ENCODE measurements at regions not wholly inside any gene's neighbourhood (a gene's known extent, or its start where the extent isn't known, plus 50 kb on each side); places are given as distances from the start of the nearest gene placed in this dataset.
A peak's percentile ranks its signal among the peaks of the same experiment; 100 is the strongest.

- Histone ChIP-seq H3K9me3 (ENCODE audit: low read depth, low read length, poor library complexity, severe bottlenecking) (no peaks in the 10 kb centered on the region), H3K27ac (ENCODE audit: low read depth, low read length, poor library complexity, severe bottlenecking) (no peak overlapping the region), H3K27me3 (replicated peaks; ENCODE audit: insufficient read depth, low read depth, low read length, poor library complexity) (no peaks in the 10 kb centered on the region), H3K36me3 (ENCODE audit: insufficient read depth, low read length, poor library complexity, severe bottlenecking) (no peaks in the 10 kb centered on the region), H3K4me1 (ENCODE audit: insufficient read depth, low read length, poor library complexity, severe bottlenecking) (no peaks in the 10 kb centered on the region), H3K4me3 (ENCODE audit: low read depth, low read length, poor library complexity, severe bottlenecking) (no peak overlapping the region)
- TF ChIP-seq, protein P1, sequence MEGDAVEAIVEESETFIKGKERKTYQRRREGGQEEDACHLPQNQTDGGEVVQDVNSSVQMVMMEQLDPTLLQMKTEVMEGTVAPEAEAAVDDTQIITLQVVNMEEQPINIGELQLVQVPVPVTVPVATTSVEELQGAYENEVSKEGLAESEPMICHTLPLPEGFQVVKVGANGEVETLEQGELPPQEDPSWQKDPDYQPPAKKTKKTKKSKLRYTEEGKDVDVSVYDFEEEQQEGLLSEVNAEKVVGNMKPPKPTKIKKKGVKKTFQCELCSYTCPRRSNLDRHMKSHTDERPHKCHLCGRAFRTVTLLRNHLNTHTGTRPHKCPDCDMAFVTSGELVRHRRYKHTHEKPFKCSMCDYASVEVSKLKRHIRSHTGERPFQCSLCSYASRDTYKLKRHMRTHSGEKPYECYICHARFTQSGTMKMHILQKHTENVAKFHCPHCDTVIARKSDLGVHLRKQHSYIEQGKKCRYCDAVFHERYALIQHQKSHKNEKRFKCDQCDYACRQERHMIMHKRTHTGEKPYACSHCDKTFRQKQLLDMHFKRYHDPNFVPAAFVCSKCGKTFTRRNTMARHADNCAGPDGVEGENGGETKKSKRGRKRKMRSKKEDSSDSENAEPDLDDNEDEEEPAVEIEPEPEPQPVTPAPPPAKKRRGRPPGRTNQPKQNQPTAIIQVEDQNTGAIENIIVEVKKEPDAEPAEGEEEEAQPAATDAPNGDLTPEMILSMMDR (conservative IDR thresholded peaks at IDR 0.05; ENCODE audit: low read depth, low read length) = no peak
- TF ChIP-seq EZH2 (IDR thresholded peaks at IDR 0.05; ENCODE audit: borderline replicate concordance, low read depth, low read length, poor library complexity, severe bottlenecking) = no peak
- intact Hi-C loops (cut with micrococcal nuclease; ENCODE audit: unreplicated experiment) = no loop called here
- POLR2A ChIA-PET (ENCODE audit: low non-redundant PET) = interaction anchor here (0.6 kb wide), 1 partner anchor 73 kb away, joined by 3 read pairs; no protein-coding TSS in a partner anchor
- DNase-seq (ENCODE audit: low spot score) = peak; percentile 14
- CTCF ChIA-PET = no interaction called here
- no TSS peak for BruUV-seq (replicated peaks)
Observed at GRCh38 chr4:24689212-24689611, 104.9 kb upstream of the DHX15 start.

DNA sequence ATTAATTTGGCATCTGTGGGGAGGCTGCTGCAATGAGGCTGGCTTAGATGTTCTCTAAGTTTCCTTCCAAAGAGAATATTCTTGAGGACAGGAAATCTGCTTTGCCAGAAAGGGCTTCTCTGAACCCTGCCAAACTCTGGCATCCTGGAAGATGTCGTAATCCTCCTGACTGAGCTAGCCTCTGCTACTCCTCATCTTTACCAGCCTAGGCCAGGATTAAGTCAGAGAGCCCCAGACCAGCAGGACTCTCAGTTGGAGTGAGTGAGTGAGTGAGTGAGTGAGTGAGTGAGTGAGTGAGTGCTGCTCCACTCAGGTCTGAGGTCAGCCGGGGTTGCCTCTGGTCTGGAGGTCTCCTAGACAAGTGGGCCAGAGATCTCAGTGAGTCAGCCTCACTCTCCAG, 104.9 kb upstream of the SOD3 start:
- H3K4me1 ChIP-seq (ENCODE audit: insufficient read depth, low read length, poor library complexity, severe bottlenecking) = no peaks in the 10 kb centered on the region
- BruUV-seq (replicated peaks) = no TSS peak
- no peak overlapping the region for H3K4me3 ChIP-seq (ENCODE audit: low read depth, low read length, poor library complexity, severe bottlenecking)
- H3K9me3 ChIP-seq (ENCODE audit: low read depth, low read length, poor library complexity, severe bottlenecking) = no peaks in the 10 kb centered on the region
- no peaks in the 10 kb centered on the region for H3K36me3 ChIP-seq (ENCODE audit: insufficient read depth, low read length, poor library complexity, severe bottlenecking)
- intact Hi-C loops (cut with micrococcal nuclease; ENCODE audit: unreplicated experiment) = no loop called here
- no peak overlapping the region for H3K27ac ChIP-seq (ENCODE audit: low read depth, low read length, poor library complexity, severe bottlenecking)
- no peaks in the 10 kb centered on the region for H3K27me3 ChIP-seq (replicated peaks; ENCODE audit: insufficient read depth, low read depth, low read length, poor library complexity)
- CTCF ChIA-PET = no interaction called here
- peak; percentile 3 for DNase-seq (ENCODE audit: low spot score)
- TF ChIP-seq EZH2 (IDR thresholded peaks at IDR 0.05; ENCODE audit: borderline replicate concordance, low read depth, low read length, poor library complexity, severe bottlenecking) = no peak
- TF ChIP-seq, protein P1 (conservative IDR thresholded peaks at IDR 0.05; ENCODE audit: low read depth, low read length) = no peak
- POLR2A ChIA-PET (ENCODE audit: low non-redundant PET) = no interaction called here

GRCh38 chr4:24693636-24694035, 101.7 kb upstream of the SOD3 start:
- Histone ChIP-seq H3K4me3 (ENCODE audit: low read depth, low read length, poor library complexity, severe bottlenecking) (no peak overlapping the region), H3K36me3 (ENCODE audit: insufficient read depth, low read length, poor library complexity, severe bottlenecking) (no peaks in the 10 kb centered on the region), H3K4me1 (ENCODE audit: insufficient read depth, low read length, poor library complexity, severe bottlenecking) (no peaks in the 10 kb centered on the region), H3K27me3 (replicated peaks; ENCODE audit: insufficient read depth, low read depth, low read length, poor library complexity) (no peaks in the 10 kb centered on the region), H3K9me3 (ENCODE audit: low read depth, low read length, poor library complexity, severe bottlenecking) (no peaks in the 10 kb centered on the region), H3K27ac (ENCODE audit: low read depth, low read length, poor library complexity, severe bottlenecking) (no peak overlapping the region)
- ChIA-PET CTCF (no interaction called here), POLR2A (ENCODE audit: low non-redundant PET) (no interaction called here)
- no TSS peak for BruUV-seq (replicated peaks)
- TF ChIP-seq, protein P1 (conservative IDR thresholded peaks at IDR 0.05; ENCODE audit: low read depth, low read length) = no peak
- no peak for TF ChIP-seq EZH2 (IDR thresholded peaks at IDR 0.05; ENCODE audit: borderline replicate concordance, low read depth, low read length, poor library complexity, severe bottlenecking)
- intact Hi-C loops (cut with micrococcal nuclease; ENCODE audit: unreplicated experiment) = no loop called here
- no peak for DNase-seq (ENCODE audit: low spot score)

Data from A673 (cell line).